ENCODE measurements at regions not wholly inside any gene's neighbourhood (a gene's known extent, or its start where the extent isn't known, plus 50 kb on each side); places are given as distances from the start of the nearest gene placed in this dataset.

GRCh38 chr18:10402871-10403559 is 51.4 kb upstream of the APCDD1 start:
- TF ChIP-seq CTCF (conservative IDR thresholded peaks at IDR 0.05) (no peak), ZFX (IDR thresholded peaks at IDR 0.05) (no peak)
- no peak overlapping the region for H3K27ac ChIP-seq

- TF ChIP-seq ZFX (IDR thresholded peaks at IDR 0.05) = no peak
- no peak for TF ChIP-seq CTCF (conservative IDR thresholded peaks at IDR 0.05)
- H3K27ac ChIP-seq = no peak overlapping the region
Observed at GRCh38 chr18:10403708-10404107, 50.7 kb upstream of the APCDD1 start.

- no peak overlapping the region for H3K27ac ChIP-seq
- TF ChIP-seq CTCF (conservative IDR thresholded peaks at IDR 0.05) = no peak
- TF ChIP-seq ZFX (IDR thresholded peaks at IDR 0.05) = no peak
Observed at GRCh38 chr18:10404168-10404567, 50.3 kb upstream of the APCDD1 start.
